Kidney tubule cell (primary cell): ENCODE measurements at regions not wholly inside any gene's neighbourhood (a gene's known extent, or its start where the extent isn't known, plus 50 kb on each side); places are given as distances from the start of the nearest gene placed in this dataset.

Source experiments
- DNase-seq: peaks from one replicate; pipeline ENCODE4 v3.0.0-alpha.2; 2018; ENCODE audit warnings: low spot score

- DNase-seq = no peak
Measured at GRCh38 chr9:126556560-126557250, 57.0 kb upstream of the LMX1B start.

DNA sequence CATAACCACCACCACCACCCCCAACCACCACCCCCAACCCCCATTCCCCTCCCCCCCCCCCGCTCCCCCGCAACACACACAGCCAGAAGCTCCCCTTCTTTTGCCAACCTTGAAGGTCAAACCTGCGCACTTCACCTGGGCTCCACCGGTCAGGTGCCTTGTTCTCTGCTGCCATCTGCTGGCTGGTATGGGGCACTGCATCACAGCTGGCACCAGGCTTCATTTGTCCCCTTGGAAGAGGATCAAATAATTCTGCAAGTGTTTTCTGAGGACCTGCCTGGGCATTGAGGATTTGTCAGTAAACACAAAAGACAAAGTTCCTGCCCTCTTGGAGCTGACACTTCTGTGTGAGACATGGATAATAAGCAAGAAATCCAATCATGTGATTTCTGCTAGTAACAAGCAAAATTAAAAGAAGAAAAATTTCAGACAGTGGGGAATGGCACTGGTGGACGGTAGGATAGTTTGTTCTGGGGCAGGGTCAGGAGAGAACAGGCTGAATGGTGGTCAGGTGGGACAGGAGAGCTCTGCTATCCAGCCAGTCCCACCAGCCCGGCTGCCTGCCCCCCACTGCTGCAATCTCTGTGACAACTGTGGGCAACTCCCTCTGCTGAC, 55.6 kb upstream of the LMX1B start:
- peak; percentile 52 for DNase-seq

DNA sequence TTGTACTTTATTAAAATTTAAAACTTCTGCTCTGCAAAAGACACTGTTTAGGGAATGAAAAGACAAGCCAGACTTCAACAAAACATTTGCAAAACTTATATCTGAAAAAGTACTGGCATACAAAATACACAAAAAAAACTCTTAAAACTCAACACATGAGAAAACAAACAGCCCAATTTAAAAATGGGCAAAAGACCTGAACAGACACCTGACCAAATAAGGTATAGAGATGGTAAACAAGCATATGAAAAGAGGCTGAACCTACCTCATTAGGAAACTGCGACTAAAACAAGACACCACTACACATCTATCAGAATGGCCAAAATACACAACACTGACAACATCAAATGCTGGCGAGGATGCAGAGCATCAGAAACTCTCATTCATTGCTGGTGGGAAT, 54.4 kb upstream of the LMX1B start:
- DNase-seq = no peak

GRCh38 chr9:126561582-126561981, 52.1 kb upstream of the LMX1B start:
- DNase-seq = no peak

- peak; percentile 42 for DNase-seq
Measured at GRCh38 chr9:126563556-126563955, 50.2 kb upstream of the LMX1B start.
